Femur (tissue), 1 donor: ENCODE measurements at regions not wholly inside any gene's neighbourhood (a gene's known extent, or its start where the extent isn't known, plus 50 kb on each side); places are given as distances from the start of the nearest gene placed in this dataset.

Experiments used
- DNase-seq: peaks from one replicate; pipeline ENCODE4 v3.0.0-alpha.2; 2017

GRCh38 chr10:10517866-10518265 lies 499.8 kb upstream of the CELF2 start:
- no peak for DNase-seq

GRCh38 chr10:10519674-10520073 lies 498.0 kb upstream of the CELF2 start:
- DNase-seq: no peak

DNA sequence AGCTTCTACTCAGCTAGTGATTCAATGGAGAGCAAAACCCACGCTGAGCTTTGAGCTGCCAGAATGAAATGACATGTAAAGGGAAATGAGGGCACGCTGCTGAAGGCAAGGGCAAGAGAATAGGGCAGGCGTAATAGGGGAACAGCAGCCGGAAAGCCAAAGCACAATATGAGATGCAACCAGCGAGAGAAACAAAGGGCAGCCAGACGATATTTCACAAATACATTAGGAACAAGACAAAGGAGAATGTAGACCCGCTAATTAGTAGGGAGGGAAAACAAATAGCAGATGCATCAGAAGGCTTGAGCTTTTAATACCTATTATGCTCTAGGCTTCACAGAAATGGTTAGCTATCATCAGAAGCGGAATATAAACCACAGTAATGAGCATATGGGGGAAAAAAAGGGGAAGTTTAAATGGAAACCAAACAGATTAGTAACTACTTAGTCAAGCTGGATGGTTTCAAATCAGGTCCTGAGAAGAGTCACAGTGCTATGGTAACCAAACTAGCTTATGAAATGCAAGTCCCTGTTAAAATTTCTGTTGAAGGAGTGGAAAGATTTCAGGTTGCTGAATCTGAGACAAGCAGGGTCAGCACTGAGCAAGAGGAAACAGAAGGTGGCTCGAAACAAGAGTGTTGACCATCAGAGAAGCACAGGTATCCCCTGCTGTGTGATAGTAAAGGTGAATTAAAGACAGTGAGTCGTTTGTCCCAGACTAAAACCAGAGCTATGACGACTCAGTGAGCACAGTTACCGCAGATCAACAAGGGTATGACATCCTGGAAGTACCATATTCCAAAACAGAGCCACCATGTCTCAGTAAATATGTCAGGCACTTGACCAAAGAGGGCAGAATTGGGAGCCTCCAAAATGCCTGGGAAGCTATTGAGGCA lies 496.9 kb upstream of the CELF2 start:
- DNase-seq: no peak

DNA sequence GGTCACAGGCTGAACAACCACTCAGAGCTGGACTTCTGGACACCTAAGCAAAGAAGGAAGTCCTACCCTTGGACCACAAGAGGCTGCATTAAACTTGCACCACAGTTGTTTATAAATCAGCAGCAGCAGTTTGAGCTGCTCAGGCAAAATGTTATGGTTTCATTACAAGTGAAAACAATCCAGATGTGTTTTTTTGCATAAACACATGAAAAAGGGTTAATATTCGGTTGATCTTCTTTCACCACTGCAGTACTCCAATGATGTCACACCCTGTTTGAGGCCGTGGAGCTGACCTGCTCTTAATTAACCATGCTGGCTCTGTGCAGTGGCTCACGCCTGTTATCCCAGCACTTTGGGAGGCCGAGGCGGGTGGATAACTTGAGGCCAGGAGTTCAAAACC lies 490.8 kb upstream of the CELF2 start:
- DNase-seq: no peak

DNA sequence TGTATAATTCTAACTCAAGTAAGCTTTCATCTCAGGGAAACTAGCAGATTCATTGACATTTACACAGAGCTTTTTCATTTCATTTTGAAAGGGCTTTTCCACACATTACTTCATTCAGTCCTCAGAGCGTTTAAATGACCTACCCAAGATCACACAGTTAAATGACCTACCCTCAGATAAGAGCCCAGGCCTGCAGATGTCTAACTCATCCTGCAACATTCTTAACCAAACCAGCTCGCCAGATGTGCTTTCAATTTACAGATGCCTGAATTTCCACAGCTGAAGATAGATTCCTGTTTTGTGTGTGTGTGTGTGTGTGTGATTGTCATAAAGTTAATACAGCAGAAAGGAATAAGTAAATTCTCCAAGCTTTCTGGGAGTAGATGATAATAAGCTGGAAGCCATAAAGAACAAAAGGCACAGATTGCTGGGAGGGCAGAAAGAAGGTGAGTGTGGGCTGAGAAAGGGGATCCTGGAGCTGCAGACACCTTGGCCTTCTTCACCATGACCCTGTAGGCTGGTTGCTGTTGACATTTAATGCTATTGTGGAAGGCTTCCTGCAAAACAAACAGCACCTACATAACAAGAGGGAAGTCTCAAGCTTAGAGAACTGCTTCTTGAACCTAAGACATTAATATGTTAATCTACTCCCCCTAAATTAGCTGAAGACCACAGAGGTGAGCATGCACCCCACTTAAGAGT lies 489.7 kb upstream of the CELF2 start:
- no peak for DNase-seq

GRCh38 chr10:10528563-10528910 lies 489.1 kb upstream of the CELF2 start:
- no peak for DNase-seq

DNA sequence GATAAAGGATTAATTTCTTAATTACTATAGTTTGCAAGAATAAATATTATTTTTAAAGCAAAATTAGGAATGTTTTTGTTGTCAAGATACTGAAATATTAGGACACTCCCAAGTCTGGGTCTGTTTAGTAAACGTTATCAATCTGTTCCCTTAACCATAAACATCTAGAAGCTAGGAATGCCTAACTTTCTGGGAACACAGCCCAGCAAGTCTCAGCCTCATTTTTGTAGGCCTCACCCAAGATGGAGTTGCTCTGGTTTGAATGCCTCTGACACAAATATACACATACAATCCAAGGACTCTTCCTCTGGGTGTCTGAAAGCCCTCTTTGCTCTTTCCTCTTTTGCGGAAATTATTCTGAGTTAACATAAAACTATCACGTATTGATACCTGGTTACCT lies 487.4 kb upstream of the CELF2 start:
- no peak for DNase-seq

GRCh38 chr10:10532236-10532635 lies 485.4 kb upstream of the CELF2 start:
- DNase-seq: no peak

- no peak for DNase-seq
These were observed 484.8 kb upstream of the CELF2 start for GRCh38 chr10:10532826-10533225.

DNA sequence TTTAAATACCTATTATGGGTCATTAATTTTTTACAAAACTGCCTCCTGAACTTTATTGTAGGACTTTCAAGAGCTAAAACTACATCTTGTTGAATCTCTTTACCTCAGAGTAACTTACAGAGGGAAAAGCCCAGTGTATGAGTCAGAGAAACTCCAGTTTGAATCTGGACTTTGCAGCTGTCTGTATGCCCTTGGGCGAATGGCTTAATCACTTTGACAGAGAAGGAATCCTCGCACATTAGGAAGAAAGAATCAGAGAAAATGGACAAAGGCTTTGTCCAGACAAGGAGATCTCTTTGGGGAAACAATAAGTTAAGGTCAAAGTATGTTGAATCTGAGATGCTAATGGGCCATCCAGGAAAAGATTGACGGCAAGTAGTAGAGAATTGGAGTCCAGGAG lies 484.2 kb upstream of the CELF2 start:
- no peak for DNase-seq

GRCh38 chr10:10538326-10538725 lies 479.3 kb upstream of the CELF2 start:
- no peak for DNase-seq

- no peak for DNase-seq
These were observed 477.3 kb upstream of the CELF2 start for GRCh38 chr10:10540398-10540797.

GRCh38 chr10:10542477-10542876 lies 475.2 kb upstream of the CELF2 start:
- DNase-seq: no peak

- no peak for DNase-seq
These were observed 472.8 kb upstream of the CELF2 start for GRCh38 chr10:10544890-10545289.

DNA sequence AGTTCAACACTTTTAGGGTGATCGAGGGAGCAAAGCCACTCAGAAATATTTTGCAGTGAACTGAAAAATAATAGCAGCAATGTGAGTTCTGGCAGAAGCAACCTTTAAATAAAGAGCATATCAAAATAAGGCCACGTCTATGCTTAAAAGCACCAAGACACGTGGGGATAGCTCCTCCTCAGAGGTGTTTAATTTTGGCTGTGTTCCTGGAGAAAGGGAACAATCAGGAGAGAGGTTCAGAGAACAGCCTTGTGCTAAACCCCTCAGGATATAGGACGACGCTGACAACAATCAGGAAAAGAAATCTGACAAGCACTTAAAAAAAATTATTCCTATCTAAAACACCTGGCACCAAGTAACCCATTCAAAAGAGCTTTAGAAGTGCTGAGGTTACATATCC lies 471.9 kb upstream of the CELF2 start:
- DNase-seq: no peak

DNA sequence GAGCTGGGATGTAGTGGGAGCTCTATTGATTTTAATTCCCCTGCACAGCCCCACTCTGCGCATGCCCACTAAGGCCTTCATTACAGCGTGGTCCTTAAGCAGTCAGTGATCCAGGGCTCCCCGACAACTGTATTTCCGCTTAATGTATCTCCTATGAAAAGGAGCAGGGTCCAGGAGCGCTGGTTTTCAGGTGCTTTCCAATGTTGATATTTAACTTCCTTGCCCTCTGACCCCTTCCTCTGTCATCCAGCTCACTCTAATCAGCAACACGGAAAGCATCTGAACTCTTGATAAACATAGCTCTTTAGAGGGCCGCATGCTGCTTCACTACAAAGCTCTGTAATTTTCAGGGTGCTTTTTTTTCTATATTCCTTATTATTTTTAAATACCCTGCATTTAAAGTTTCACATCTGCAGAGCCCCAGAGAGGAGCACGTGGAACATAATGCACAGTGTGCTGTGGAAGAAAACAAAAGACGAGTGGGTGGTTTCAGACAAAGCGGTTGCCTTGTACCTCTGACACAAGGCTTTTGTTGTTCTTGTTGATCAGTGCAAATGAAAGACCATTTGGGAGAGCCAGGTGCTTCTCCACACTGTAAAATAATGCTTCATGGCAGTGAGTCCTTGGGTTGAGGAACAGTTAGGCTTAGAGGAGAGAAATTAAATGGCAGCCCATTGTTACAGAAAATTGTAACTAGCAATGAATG lies 465.9 kb upstream of the CELF2 start:
- DNase-seq: no peak

DNA sequence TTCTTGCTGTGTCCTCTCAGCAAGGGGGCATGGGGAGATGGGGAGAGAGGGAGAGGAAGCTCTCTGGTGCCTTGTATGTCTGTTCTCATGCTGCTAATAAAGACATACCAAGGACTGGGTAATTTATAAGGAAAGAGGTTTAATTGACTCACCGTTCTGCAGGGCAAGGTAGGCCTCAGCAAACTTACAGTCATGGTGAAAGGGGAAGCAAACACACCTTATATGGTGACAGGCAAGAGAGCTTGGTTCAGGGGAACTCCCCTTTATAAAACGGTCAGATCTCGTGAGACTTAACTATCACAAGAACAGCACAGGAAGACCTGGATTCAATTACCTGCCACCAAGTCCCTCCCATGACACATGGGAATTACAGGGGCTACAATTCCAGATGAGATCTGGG lies 464.7 kb upstream of the CELF2 start:
- no peak for DNase-seq

DNA sequence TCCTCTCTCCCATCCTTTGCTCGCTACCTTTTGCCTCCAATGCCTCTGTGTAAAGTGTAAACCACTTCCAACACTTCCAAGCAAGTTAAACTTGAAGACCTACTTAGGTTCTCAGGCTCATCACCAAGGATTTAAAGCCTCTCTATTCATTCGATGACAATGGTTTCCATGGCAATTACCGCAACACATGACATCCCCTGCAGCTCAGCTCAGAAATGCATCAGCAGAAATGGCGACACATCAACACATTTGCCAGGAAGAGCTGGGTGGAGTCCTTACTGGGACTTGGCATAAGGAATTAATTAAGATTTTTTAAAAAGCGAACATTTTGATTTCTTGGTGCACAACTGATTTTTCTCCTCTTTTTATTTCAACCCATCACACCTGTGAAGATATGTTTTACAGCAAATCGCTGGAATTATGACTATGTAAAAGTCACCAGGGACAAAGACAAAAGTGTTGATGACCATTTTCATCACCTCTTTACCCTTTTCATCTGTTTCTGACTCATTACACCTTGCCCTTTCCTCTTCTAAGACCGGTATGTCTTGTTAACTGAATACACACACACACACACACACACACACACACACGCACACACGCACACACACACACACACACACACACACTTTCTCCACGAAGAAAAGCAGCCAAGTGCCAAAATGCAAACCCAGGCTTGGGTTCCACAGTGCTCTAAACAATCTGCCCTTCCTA lies 453.4 kb upstream of the CELF2 start:
- no peak for DNase-seq

GRCh38 chr10:10576937-10577336 lies 440.7 kb upstream of the CELF2 start:
- no peak for DNase-seq

DNA sequence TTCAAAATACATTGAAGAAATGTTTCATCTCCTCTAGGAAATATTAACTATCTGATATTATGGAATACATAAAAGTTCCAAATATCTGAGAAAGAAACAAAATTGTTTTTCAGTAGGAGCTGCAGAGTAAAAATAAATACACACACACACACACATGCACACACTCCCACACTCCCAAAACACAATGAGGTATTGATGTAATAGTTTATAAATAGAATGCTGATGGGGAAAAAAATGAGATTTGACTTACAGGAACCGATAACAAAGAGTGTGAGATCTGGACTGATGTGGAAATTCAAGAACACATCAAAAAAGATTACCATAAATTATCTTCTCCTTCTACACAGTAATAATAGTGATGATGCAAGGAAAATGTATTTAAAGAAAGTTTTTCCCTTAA lies 438.0 kb upstream of the CELF2 start:
- DNase-seq: no peak

DNA sequence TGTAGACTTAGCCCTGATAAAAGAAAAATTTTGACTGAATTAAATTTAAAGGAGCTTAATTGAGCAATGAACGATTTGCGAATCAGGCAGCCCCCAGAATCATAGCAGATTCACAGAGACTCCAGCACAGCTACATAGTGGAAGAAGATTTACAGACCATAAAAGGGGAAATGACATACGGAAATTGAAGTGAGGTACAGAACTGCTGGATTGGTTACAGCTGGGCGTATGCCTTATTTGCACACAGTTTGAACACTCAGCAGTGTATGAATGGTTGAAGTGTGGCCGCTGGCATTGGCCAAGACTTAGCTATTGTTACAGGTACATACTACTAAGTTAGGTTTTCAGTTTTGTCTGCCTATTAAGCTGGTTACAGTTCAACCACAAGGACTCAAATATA lies 433.5 kb upstream of the CELF2 start:
- no peak for DNase-seq

DNA sequence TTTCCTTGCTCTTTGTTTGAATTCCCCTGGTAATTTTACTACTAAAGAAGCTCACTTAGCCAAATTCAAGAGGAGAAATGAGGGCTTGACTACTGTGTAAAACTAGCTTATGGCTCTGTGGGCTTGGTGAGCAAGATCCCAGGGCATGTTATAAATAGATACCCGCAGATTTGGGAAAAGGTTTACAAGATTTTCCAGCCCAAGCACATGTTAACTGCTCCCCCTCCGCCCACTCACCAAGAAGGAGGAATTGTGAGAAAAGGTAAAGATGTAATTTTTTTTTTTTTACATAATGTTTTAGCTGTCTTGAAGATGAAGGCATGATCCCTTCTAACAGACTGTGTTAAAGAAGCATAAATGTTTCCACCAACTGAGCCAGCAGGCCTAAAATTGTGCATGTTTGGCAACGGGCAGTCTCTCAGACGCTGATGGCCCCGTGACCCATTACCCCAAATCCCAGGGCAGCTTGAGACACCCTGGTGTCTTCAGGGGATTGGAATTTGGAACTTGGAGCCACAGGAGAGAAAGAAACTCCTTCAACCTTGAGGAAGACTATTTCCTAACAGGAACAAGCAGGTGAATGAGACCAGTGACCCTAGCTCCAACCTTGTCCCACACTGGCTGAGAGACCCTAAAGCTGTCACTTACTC lies 429.8 kb upstream of the CELF2 start:
- no peak for DNase-seq
